Keratinocyte (primary cell): ENCODE measurements at regions not wholly inside any gene's neighbourhood (a gene's known extent, or its start where the extent isn't known, plus 50 kb on each side); places are given as distances from the start of the nearest gene placed in this dataset.

ENCODE experiments used
- CTCF ChIP-seq, 3 experiments: IDR thresholded peaks in 1 of 3; conservative IDR thresholded peaks in 1 of 3; optimal IDR thresholded peaks in 1 of 3; 2 replicates in 2 of 3; 3 replicates in 1 of 3; pipeline versions ENCODE3 to v1.5.1; 2011; ENCODE audit warnings: low read length in 3 of 3, mild to moderate bottlenecking in 3 of 3, moderate library complexity in 2 of 3, control low read depth in 1 of 3, inconsistent platforms in 1 of 3; ENCODE audit not compliant: insufficient read depth in 2 of 3; ENCODE audit errors: extremely low read depth in 1 of 3
- EZH2 ChIP-seq: IDR thresholded peaks from one replicate; pipeline ENCODE4 v1.6.1; 2012; ENCODE audit warnings: inconsistent platforms, mild to moderate bottlenecking, low read length, moderate library complexity

GRCh38 chr13:50341526-50341925, 326.3 kb downstream of the KCNRG start:
- no peak for TF ChIP-seq EZH2
- TF ChIP-seq CTCF (optimal IDR thresholded peaks at IDR 0.05 in 1 of 3, IDR thresholded peaks at IDR 0.05 in 1 of 3, conservative IDR thresholded peaks at IDR 0.05 in 1 of 3; ENCODE audit: extremely low read depth in 1 of 3, insufficient read depth in 2 of 3, low read length in 3 of 3), result no peak
